HCT116 (cell line): ENCODE measurements at regions not wholly inside any gene's neighbourhood (a gene's known extent, or its start where the extent isn't known, plus 50 kb on each side); places are given as distances from the start of the nearest gene placed in this dataset.

Experiments used
- ATAC-seq: fragments of 200-7000 bp; cut with Tn5 transposase; 2 replicates; pipeline ENCODE4 v1.9.1; 2020; ENCODE audit warnings: mild to moderate bottlenecking, moderate library complexity
- BruUV-seq: library from RNA; stranded (reverse); fragments of 400-500 nt; replicated peaks from 2 replicates; lab custom pipeline; 2021; lab: Mats Ljungman, UMichigan
- CTCF ChIA-PET: fragments of 300-600 bp; sonication (Branson Sonifier 250); formaldehyde crosslinking; loops from one replicate; lab custom pipeline; 2021; ENCODE audit warnings: antibody characterized with exemption; lab: Charles Lee
- POLR2A ChIA-PET: fragments of 300-600, 350-600 bp; sonication (Branson Sonifier 250); formaldehyde crosslinking; loops from one replicate; lab custom pipeline; 2021; ENCODE audit warnings: antibody characterized with exemption; lab: Charles Lee
- RAD21 ChIA-PET, 2 experiments: fragments of 300-600 bp; sonication (Branson Sonifier 250); formaldehyde crosslinking; loops; one replicate each; lab custom pipeline; 2023; ENCODE audit warnings: low total read pairs in 2 of 2; ENCODE audit not compliant: uncharacterized antibody in 2 of 2, unreplicated experiment in 2 of 2, low non-redundant PET in 1 of 2; lab: Charles Lee
- DNase-seq: peaks from one replicate; pipeline ENCODE4 v3.0.0-alpha.2; 2010; ENCODE audit warnings: low read depth, low spot score
- H2AFZ ChIP-seq: fragments of 200-600 bp; shearing (Covaris generic), sonication (generic); 2 replicates; pipeline ENCODE4 v1.6.1; 2017; ENCODE audit warnings: low read depth, mixed run types, mixed read lengths, antibody characterized with exemption, low read length; ENCODE audit not compliant: poor library complexity, severe bottlenecking
- H3K27ac ChIP-seq: 2 replicates; pipeline ENCODE4 v1.5.1; 2012; ENCODE audit warnings: low read depth, low read length
- H3K27me3 ChIP-seq: fragments of 200-600 bp; sonication (generic); 2 replicates; pipeline ENCODE4 v1.6.1; 2016; ENCODE audit warnings: mixed run types, low read length, mixed read lengths; ENCODE audit not compliant: insufficient read depth
- H3K36me3 ChIP-seq, 2 experiments: fragments of 200-500 bp in 1 of 2; fragments of 200-600 bp in 1 of 2; sonication (Bioruptor generic) in 1 of 2; sonication (generic) in 1 of 2; 2 replicates each; pipeline versions ENCODE4 v1.5.1 to v1.6.1; 2014 to 2016; ENCODE audit warnings: low read length in 2 of 2, inconsistent platforms in 1 of 2, mixed read lengths in 1 of 2, mixed run types in 1 of 2; ENCODE audit not compliant: insufficient read depth in 2 of 2, control insufficient read depth in 1 of 2
- H3K4me1 ChIP-seq, 2 experiments: fragments of 200-600 bp in 1 of 2; sonication (generic) in 1 of 2; 2 replicates each; pipeline versions ENCODE4 v1.5.1 to v1.6.1; 2012 to 2017; ENCODE audit warnings: low read length in 2 of 2, inconsistent platforms in 1 of 2, mild to moderate bottlenecking in 1 of 2, mixed read lengths in 1 of 2, mixed run types in 1 of 2, moderate library complexity in 1 of 2; ENCODE audit not compliant: insufficient read depth in 2 of 2, control insufficient read depth in 1 of 2
- H3K4me2 ChIP-seq: fragments of 200-600 bp; sonication (generic); 2 replicates; pipeline ENCODE4 v1.6.1; 2017; ENCODE audit warnings: mixed run types, low read length, mixed read lengths
- H3K4me3 ChIP-seq, 2 experiments: fragments of 200-600 bp in 1 of 2; sonication (generic) in 1 of 2; replicated peaks in 1 of 2; 2 replicates each; pipeline ENCODE4 v1.5.1; 2011 to 2016; ENCODE audit warnings: low read length in 2 of 2, control low read depth in 1 of 2, low read depth in 1 of 2, mild to moderate bottlenecking in 1 of 2, mixed read lengths in 1 of 2, mixed run types in 1 of 2
- H3K79me2 ChIP-seq: fragments of 200-600 bp; sonication (generic); 2 replicates; pipeline ENCODE4 v1.6.1; 2017; ENCODE audit warnings: mild to moderate bottlenecking, mixed run types, low read length, moderate library complexity, mixed read lengths; ENCODE audit not compliant: insufficient read depth
- H3K9ac ChIP-seq: fragments of 200-600 bp; sonication (generic); 2 replicates; pipeline ENCODE4 v1.6.1; 2016; ENCODE audit warnings: low read length, mixed read lengths
- H3K9me2 ChIP-seq: fragments of 200-600 bp; sonication (generic), shearing (Covaris generic); 2 replicates; pipeline ENCODE4 v1.6.1; 2017; ENCODE audit warnings: mixed run types, mild to moderate bottlenecking, moderate library complexity; ENCODE audit not compliant: insufficient read depth
- H3K9me3 ChIP-seq, 2 experiments: fragments of 200-500 bp in 1 of 2; fragments of 200-600 bp in 1 of 2; sonication (Bioruptor generic) in 1 of 2; sonication (generic) in 1 of 2; 2 replicates each; pipeline ENCODE4 v1.6.1; 2014 to 2017; ENCODE audit warnings: low read length in 2 of 2, mixed read lengths in 2 of 2, inconsistent platforms in 1 of 2, low read depth in 1 of 2, mild to moderate bottlenecking in 1 of 2, mixed run types in 1 of 2, moderate library complexity in 1 of 2; ENCODE audit not compliant: control insufficient read depth in 1 of 2, insufficient read depth in 1 of 2
- H4K20me1 ChIP-seq: fragments of 200-600 bp; sonication (generic), shearing (Covaris generic); 2 replicates; pipeline ENCODE4 v1.6.1; 2017; ENCODE audit warnings: mixed run types, mild to moderate bottlenecking, moderate library complexity; ENCODE audit not compliant: insufficient read depth
- ATF3 ChIP-seq: IDR thresholded peaks from 2 replicates; pipeline ENCODE4 v1.6.1; 2012
- CBX3 ChIP-seq: IDR thresholded peaks from 2 replicates; pipeline ENCODE4 v1.6.1; 2012; ENCODE audit warnings: low read depth
- CEBPB ChIP-seq: IDR thresholded peaks from 2 replicates; pipeline ENCODE4 v1.6.1; 2012; ENCODE audit warnings: low read depth
- CTCF ChIP-seq, 3 experiments: fragments of 200-600 bp in 1 of 3; sonication (generic) in 1 of 3; IDR thresholded peaks in 2 of 3; conservative IDR thresholded peaks in 1 of 3; 2 replicates each; pipeline ENCODE4 v1.5.1; 2012 to 2017; ENCODE audit warnings: low read depth in 2 of 3, low read length in 2 of 3, antibody characterized with exemption in 1 of 3, borderline replicate concordance in 1 of 3, control low read depth in 1 of 3, mild to moderate bottlenecking in 1 of 3, mixed read lengths in 1 of 3, mixed run types in 1 of 3, moderate library complexity in 1 of 3; ENCODE audit not compliant: insufficient read depth in 1 of 3
- EZH2phosphoT487 ChIP-seq: fragments of 200-600 bp; IDR thresholded peaks from 2 replicates; pipeline ENCODE4 v1.6.1; 2018; ENCODE audit warnings: antibody characterized with exemption, borderline replicate concordance
- FOSL1 ChIP-seq: IDR thresholded peaks from 2 replicates; pipeline ENCODE4 v1.6.1; 2012; ENCODE audit warnings: low read depth
- JUND ChIP-seq: IDR thresholded peaks from 2 replicates; pipeline ENCODE4 v1.6.1; 2012
- MAX ChIP-seq: IDR thresholded peaks from 2 replicates; pipeline ENCODE4 v1.6.1; 2012
- POLR2A ChIP-seq: IDR thresholded peaks from 2 replicates; pipeline ENCODE4 v1.7.0; 2011; ENCODE audit warnings: borderline replicate concordance; ENCODE audit not compliant: insufficient read depth, insufficient read length; ENCODE audit errors: extremely low read depth
- RAD21 ChIP-seq: IDR thresholded peaks from 2 replicates; pipeline ENCODE4 v1.6.1; 2012; ENCODE audit warnings: low read depth, mild to moderate bottlenecking
- SIN3A ChIP-seq: IDR thresholded peaks from 2 replicates; pipeline ENCODE4 v1.6.1; 2012; ENCODE audit warnings: low read depth
- ZNF274 ChIP-seq: fragments of 200-500 bp; sonication (Bioruptor generic); IDR thresholded peaks from 2 replicates; pipeline ENCODE4 v1.6.1; 2014; ENCODE audit warnings: mild to moderate bottlenecking, low read depth, low read length, inconsistent platforms
- intact Hi-C: fragments of 100-400 bp; cut with micrococcal nuclease; formaldehyde crosslinking; loops from 2 replicates; pipeline ENCODE4 v1.10.0; 2022
- TF ChIP-seq, protein P1 (sequence below): IDR thresholded peaks from 2 replicates; pipeline ENCODE4 v1.6.1; 2012; ENCODE audit warnings: low read depth

- no peaks in the 10 kb centered on the region for H3K36me3 ChIP-seq
- CTCF ChIA-PET, result no interaction called here
- H3K4me1 ChIP-seq, result no peaks in the 10 kb centered on the region
- DNase-seq (no peak), ATAC-seq (no peak)
- RAD21 ChIA-PET, result no interaction called here
- no peak overlapping the region for H3K4me3 ChIP-seq
- H3K79me2 ChIP-seq, result no peaks in the 10 kb centered on the region
- intact Hi-C loops, result no loop called here
- POLR2A ChIA-PET, result no interaction called here
- no peak overlapping the region for H3K9ac ChIP-seq
- BruUV-seq, result no TSS peak
- no peaks in the 10 kb centered on the region for H3K9me3 ChIP-seq
- H2AFZ ChIP-seq, result no peak overlapping the region
- no peak overlapping the region for H3K27ac ChIP-seq
- no peak overlapping the region for H3K4me2 ChIP-seq
- H3K27me3 ChIP-seq, result no peaks in the 10 kb centered on the region
- H4K20me1 ChIP-seq, result no peaks in the 10 kb centered on the region
- no peaks in the 10 kb centered on the region for H3K9me2 ChIP-seq
- TF ChIP-seq CBX3 (no peak), EZH2phosphoT487 (no peak), CTCF (IDR thresholded peaks at IDR 0.05 in 2 of 3, conservative IDR thresholded peaks at IDR 0.05 in 1 of 3; ENCODE audit: borderline replicate concordance in 1 of 3, insufficient read depth in 1 of 3, low read depth in 2 of 3, low read length in 2 of 3) (no peak), CEBPB (no peak)
These were observed 175.8 kb upstream of the PDE5A start for GRCh38 chr4:119804404-119804803.

GRCh38 chr4:119797238-119797894 is 168.8 kb upstream of the PDE5A start:
- no peak overlapping the region for H2AFZ ChIP-seq
- H3K36me3 ChIP-seq, result no peaks in the 10 kb centered on the region
- ChIA-PET CTCF (no interaction called here), POLR2A (no interaction called here), RAD21 (no interaction called here)
- no peaks in the 10 kb centered on the region for H4K20me1 ChIP-seq
- ATAC-seq (no peak), DNase-seq (no peak)
- no peak overlapping the region for H3K27ac ChIP-seq
- no peaks in the 10 kb centered on the region for H3K9me2 ChIP-seq
- H3K4me2 ChIP-seq, result no peak overlapping the region
- BruUV-seq, result no TSS peak
- H3K4me1 ChIP-seq, result no peaks in the 10 kb centered on the region
- no peaks in the 10 kb centered on the region for H3K79me2 ChIP-seq
- no peaks in the 10 kb centered on the region for H3K27me3 ChIP-seq
- TF ChIP-seq RAD21, result no peak
- TF ChIP-seq JUND, result no peak
- TF ChIP-seq CBX3, result no peak
- TF ChIP-seq MAX, result no peak
- no peak for TF ChIP-seq FOSL1
- no peak for TF ChIP-seq ZNF274
- TF ChIP-seq, protein P1, sequence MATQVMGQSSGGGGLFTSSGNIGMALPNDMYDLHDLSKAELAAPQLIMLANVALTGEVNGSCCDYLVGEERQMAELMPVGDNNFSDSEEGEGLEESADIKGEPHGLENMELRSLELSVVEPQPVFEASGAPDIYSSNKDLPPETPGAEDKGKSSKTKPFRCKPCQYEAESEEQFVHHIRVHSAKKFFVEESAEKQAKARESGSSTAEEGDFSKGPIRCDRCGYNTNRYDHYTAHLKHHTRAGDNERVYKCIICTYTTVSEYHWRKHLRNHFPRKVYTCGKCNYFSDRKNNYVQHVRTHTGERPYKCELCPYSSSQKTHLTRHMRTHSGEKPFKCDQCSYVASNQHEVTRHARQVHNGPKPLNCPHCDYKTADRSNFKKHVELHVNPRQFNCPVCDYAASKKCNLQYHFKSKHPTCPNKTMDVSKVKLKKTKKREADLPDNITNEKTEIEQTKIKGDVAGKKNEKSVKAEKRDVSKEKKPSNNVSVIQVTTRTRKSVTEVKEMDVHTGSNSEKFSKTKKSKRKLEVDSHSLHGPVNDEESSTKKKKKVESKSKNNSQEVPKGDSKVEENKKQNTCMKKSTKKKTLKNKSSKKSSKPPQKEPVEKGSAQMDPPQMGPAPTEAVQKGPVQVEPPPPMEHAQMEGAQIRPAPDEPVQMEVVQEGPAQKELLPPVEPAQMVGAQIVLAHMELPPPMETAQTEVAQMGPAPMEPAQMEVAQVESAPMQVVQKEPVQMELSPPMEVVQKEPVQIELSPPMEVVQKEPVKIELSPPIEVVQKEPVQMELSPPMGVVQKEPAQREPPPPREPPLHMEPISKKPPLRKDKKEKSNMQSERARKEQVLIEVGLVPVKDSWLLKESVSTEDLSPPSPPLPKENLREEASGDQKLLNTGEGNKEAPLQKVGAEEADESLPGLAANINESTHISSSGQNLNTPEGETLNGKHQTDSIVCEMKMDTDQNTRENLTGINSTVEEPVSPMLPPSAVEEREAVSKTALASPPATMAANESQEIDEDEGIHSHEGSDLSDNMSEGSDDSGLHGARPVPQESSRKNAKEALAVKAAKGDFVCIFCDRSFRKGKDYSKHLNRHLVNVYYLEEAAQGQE, result no peak
- no peak for TF ChIP-seq SIN3A
- no peak for TF ChIP-seq EZH2phosphoT487
- TF ChIP-seq ATF3, result no peak
- TF ChIP-seq POLR2A, result no peak
- TF ChIP-seq CEBPB, result no peak
- H3K9ac ChIP-seq, result no peak overlapping the region
- no peaks in the 10 kb centered on the region for H3K9me3 ChIP-seq
- intact Hi-C loops, result no loop called here
- no peak overlapping the region for H3K4me3 ChIP-seq
